ENCODE measurements at regions not wholly inside any gene's neighbourhood (a gene's known extent, or its start where the extent isn't known, plus 50 kb on each side); places are given as distances from the start of the nearest gene placed in this dataset.

- TF ChIP-seq CTCF (IDR thresholded peaks at IDR 0.05) (no peak), POLR2A (IDR thresholded peaks at IDR 0.05) (no peak), POLR2AphosphoS5 (IDR thresholded peaks at IDR 0.05) (no peak)
These were observed 687.0 kb upstream of the EPHA5 start for GRCh38 chr4:66357316-66357715.

All from breast epithelium (tissue), 3 donors.